G401.6 (cell line): ENCODE measurements at regions not wholly inside any gene's neighbourhood (a gene's known extent, or its start where the extent isn't known, plus 50 kb on each side); places are given as distances from the start of the nearest gene placed in this dataset.
"Not testable (repeated sequence)": the region's sequence is repeated elsewhere in the genome, so short reads cannot be mapped to it uniquely, and the experiment has no call there.

ENCODE experiments used
- FAIRE-seq: peaks from 2 replicates; lab custom pipeline; 2012; peaks lifted over from hg19 to GRCh38; lab: Jason Lieb, UNC

- FAIRE-seq, result no peak
Observed at GRCh38 chr3:147471741-147472140, 62.6 kb downstream of the ZIC1 start.

- no peak for FAIRE-seq
Observed at GRCh38 chr3:147472846-147473245, 63.7 kb downstream of the ZIC1 start.

GRCh38 chr3:147483145-147483544, 74.0 kb downstream of the ZIC1 start:
- no peak for FAIRE-seq

GRCh38 chr3:147483578-147483977, 74.4 kb downstream of the ZIC1 start:
- no peak for FAIRE-seq

GRCh38 chr3:147493065-147493464, 83.9 kb downstream of the ZIC1 start:
- FAIRE-seq, result no peak

GRCh38 chr3:147493666-147494065, 84.5 kb downstream of the ZIC1 start:
- FAIRE-seq, result no peak

GRCh38 chr3:147497286-147497685, 88.1 kb downstream of the ZIC1 start:
- no peak for FAIRE-seq

GRCh38 chr3:147507638-147508286, 98.6 kb downstream of the ZIC1 start:
- no peak for FAIRE-seq

GRCh38 chr3:147509448-147509847, 100.3 kb downstream of the ZIC1 start:
- no peak for FAIRE-seq

GRCh38 chr3:147513785-147514184, 104.6 kb downstream of the ZIC1 start:
- no peak for FAIRE-seq

- FAIRE-seq, result no peak
Observed at GRCh38 chr3:147514366-147515160, 105.4 kb downstream of the ZIC1 start.

- no peak for FAIRE-seq
Observed at GRCh38 chr3:147518465-147518864, 109.3 kb downstream of the ZIC1 start.

GRCh38 chr3:147521646-147522045, 112.5 kb downstream of the ZIC1 start:
- no peak for FAIRE-seq

GRCh38 chr3:147522780-147523179, 113.6 kb downstream of the ZIC1 start:
- not testable (repeated sequence) for FAIRE-seq

- no peak for FAIRE-seq
Observed at GRCh38 chr3:147529551-147529950, 120.4 kb downstream of the ZIC1 start.

GRCh38 chr3:147538034-147538433, 128.9 kb downstream of the ZIC1 start:
- no peak for FAIRE-seq

- no peak for FAIRE-seq
Observed at GRCh38 chr3:147540921-147541320, 131.8 kb downstream of the ZIC1 start.

- no peak for FAIRE-seq
Observed at GRCh38 chr3:147544290-147544689, 135.1 kb downstream of the ZIC1 start.

GRCh38 chr3:147551491-147551890, 142.3 kb downstream of the ZIC1 start:
- FAIRE-seq, result no peak

GRCh38 chr3:147554332-147554731, 145.2 kb downstream of the ZIC1 start:
- no peak for FAIRE-seq

- FAIRE-seq, result no peak
Observed at GRCh38 chr3:147572970-147573340, 163.8 kb downstream of the ZIC1 start.

GRCh38 chr3:147574621-147575020, 165.5 kb downstream of the ZIC1 start:
- FAIRE-seq, result no peak

GRCh38 chr3:147575391-147575790, 166.2 kb downstream of the ZIC1 start:
- FAIRE-seq, result no peak

GRCh38 chr3:147582642-147583041, 173.5 kb downstream of the ZIC1 start:
- FAIRE-seq, result no peak
